IPS DF 6.9 (cell line): ENCODE measurements at regions not wholly inside any gene's neighbourhood (a gene's known extent, or its start where the extent isn't known, plus 50 kb on each side); places are given as distances from the start of the nearest gene placed in this dataset.

Experiments used
- DNase-seq: peaks from one replicate; pipeline ENCODE4 v3.0.0-alpha.2; 2013; ENCODE audit warnings: low read depth, low spot score
- H3K27ac ChIP-seq: one replicate; pipeline ENCODE4 v1.5.1; 2013; ENCODE audit warnings: low read length, control low read depth
- H3K27me3 ChIP-seq: 2 replicates; pipeline ENCODE4 v1.6.1; 2013; ENCODE audit warnings: mild to moderate bottlenecking, low read length; ENCODE audit not compliant: control insufficient read depth, insufficient read depth
- H3K36me3 ChIP-seq: 2 replicates; pipeline ENCODE4 v1.6.1; 2013; ENCODE audit warnings: low read length; ENCODE audit not compliant: control insufficient read depth, insufficient read depth
- H3K4me1 ChIP-seq: 2 replicates; pipeline ENCODE4 v1.6.1; 2013; ENCODE audit warnings: low read length; ENCODE audit not compliant: control insufficient read depth, insufficient read depth
- H3K4me3 ChIP-seq: 2 replicates; pipeline ENCODE4 v1.5.1; 2013; ENCODE audit warnings: mild to moderate bottlenecking, low read length
- H3K9me3 ChIP-seq: 2 replicates; pipeline ENCODE4 v1.6.1; 2013; ENCODE audit warnings: low read length, inconsistent platforms; ENCODE audit not compliant: control insufficient read depth, insufficient read depth
- WGBS: extraction: QIAGEN DNeasy Blood & Tissue Kit; methylation state at CpG from one replicate; pipeline ENCODE4 v1.1.7; 2013; ENCODE audit warnings: mixed read lengths, missing lambda C conversion rate; ENCODE audit not compliant: insufficient read length, insufficient coverage; 5-methylcytosine and 5-hydroxymethylcytosine counted together

GRCh38 chr10:31645786-31646185, 282.8 kb downstream of the ARHGAP12 start:
- DNase-seq: no peak
- no CpG with 5 or more reads among the region's 6 CpGs for WGBS
- H3K36me3 ChIP-seq: no peaks in the 10 kb centered on the region
- no peaks in the 10 kb centered on the region for H3K27me3 ChIP-seq
- H3K4me1 ChIP-seq: no peaks in the 10 kb centered on the region
- H3K27ac ChIP-seq: no peak overlapping the region
- no peaks in the 10 kb centered on the region for H3K9me3 ChIP-seq
- H3K4me3 ChIP-seq: no peak overlapping the region

GRCh38 chr10:31644931-31645633, 283.5 kb downstream of the ARHGAP12 start:
- Histone ChIP-seq H3K4me1 (no peaks in the 10 kb centered on the region), H3K27me3 (no peaks in the 10 kb centered on the region), H3K36me3 (no peaks in the 10 kb centered on the region), H3K4me3 (no peak overlapping the region), H3K9me3 (no peaks in the 10 kb centered on the region), H3K27ac (no peak overlapping the region)
- WGBS: no CpG with 5 or more reads among the region's 4 CpGs
- no peak for DNase-seq

GRCh38 chr10:31642281-31642680, 286.4 kb downstream of the ARHGAP12 start:
- no peaks in the 10 kb centered on the region for H3K27me3 ChIP-seq
- no peak overlapping the region for H3K27ac ChIP-seq
- H3K9me3 ChIP-seq: no peaks in the 10 kb centered on the region
- DNase-seq: no peak
- no peaks in the 10 kb centered on the region for H3K4me1 ChIP-seq
- no peaks in the 10 kb centered on the region for H3K36me3 ChIP-seq
- no peak overlapping the region for H3K4me3 ChIP-seq
- no CpG with 5 or more reads among the region's 1 CpG for WGBS

GRCh38 chr10:31635415-31636065, 293.1 kb downstream of the ARHGAP12 start:
- Histone ChIP-seq H3K4me1 (no peaks in the 10 kb centered on the region), H3K27me3 (no peaks in the 10 kb centered on the region), H3K27ac (no peak overlapping the region), H3K36me3 (no peaks in the 10 kb centered on the region), H3K4me3 (no peak overlapping the region), H3K9me3 (no peaks in the 10 kb centered on the region)
- no CpG with 5 or more reads among the region's 2 CpGs for WGBS
- DNase-seq: no peak

- Histone ChIP-seq H3K36me3 (no peaks in the 10 kb centered on the region), H3K27me3 (no peaks in the 10 kb centered on the region), H3K4me3 (no peak overlapping the region), H3K4me1 (no peaks in the 10 kb centered on the region), H3K9me3 (no peaks in the 10 kb centered on the region), H3K27ac (no peak overlapping the region)
- WGBS: no CpG with 5 or more reads among the region's 1 CpG
- no peak for DNase-seq
Observed at GRCh38 chr10:31635009-31635408, 293.6 kb downstream of the ARHGAP12 start.

- DNase-seq: no peak
- H3K9me3 ChIP-seq: no peaks in the 10 kb centered on the region
- H3K27ac ChIP-seq: no peak overlapping the region
- WGBS: no CpG with 5 or more reads among the region's 4 CpGs
- no peaks in the 10 kb centered on the region for H3K27me3 ChIP-seq
- no peaks in the 10 kb centered on the region for H3K4me1 ChIP-seq
- no peak overlapping the region for H3K4me3 ChIP-seq
- no peaks in the 10 kb centered on the region for H3K36me3 ChIP-seq
Observed at GRCh38 chr10:31630861-31631567, 297.6 kb downstream of the ARHGAP12 start.

- Histone ChIP-seq H3K4me1 (no peaks in the 10 kb centered on the region), H3K4me3 (no peak overlapping the region), H3K27ac (no peak overlapping the region), H3K27me3 (no peaks in the 10 kb centered on the region), H3K36me3 (no peaks in the 10 kb centered on the region), H3K9me3 (no peaks in the 10 kb centered on the region; the same call in 1 of the 2 replicates)
- no peak for DNase-seq
- no CpG with 5 or more reads among the region's 4 CpGs for WGBS
Observed at GRCh38 chr10:31625566-31625965, 303.1 kb downstream of the ARHGAP12 start.

- Histone ChIP-seq H3K9me3 (no peaks in the 10 kb centered on the region; the same call in 1 of the 2 replicates), H3K27ac (no peak overlapping the region), H3K36me3 (no peaks in the 10 kb centered on the region), H3K27me3 (no peaks in the 10 kb centered on the region), H3K4me3 (no peak overlapping the region), H3K4me1 (peaks cover 3% of the 10 kb centered on the region; the same call in 1 of the 2 replicates)
- DNase-seq: no peak
Observed at GRCh38 chr10:31624611-31625010, 304.0 kb downstream of the ARHGAP12 start.

- no CpG with 5 or more reads among the region's 2 CpGs for WGBS
- Histone ChIP-seq H3K27me3 (no peaks in the 10 kb centered on the region), H3K27ac (no peak overlapping the region), H3K4me1 (peaks cover 3% of the 10 kb centered on the region; the same call in 1 of the 2 replicates), H3K4me3 (no peak overlapping the region), H3K9me3 (no peaks in the 10 kb centered on the region; the same call in 1 of the 2 replicates), H3K36me3 (no peaks in the 10 kb centered on the region)
- DNase-seq: no peak
Observed at GRCh38 chr10:31623947-31624346, 304.7 kb downstream of the ARHGAP12 start.

- no peak for DNase-seq
- Histone ChIP-seq H3K9me3 (no peaks in the 10 kb centered on the region; the same call in 1 of the 2 replicates), H3K27me3 (no peaks in the 10 kb centered on the region), H3K27ac (no peak overlapping the region), H3K4me1 (peaks cover 3% of the 10 kb centered on the region; the same call in 1 of the 2 replicates), H3K4me3 (no peak overlapping the region), H3K36me3 (no peaks in the 10 kb centered on the region)
- no CpG with 5 or more reads among the region's 3 CpGs for WGBS
Observed at GRCh38 chr10:31623466-31623865, 304.4 kb downstream of the ZEB1 start.
